H1 (cell line): ENCODE measurements at regions not wholly inside any gene's neighbourhood (a gene's known extent, or its start where the extent isn't known, plus 50 kb on each side); places are given as distances from the start of the nearest gene placed in this dataset.

Source experiments
- CTCF ChIA-PET: fragments of 300-600 bp; sonication (Branson Sonifier 250); formaldehyde crosslinking; loops from one replicate; lab custom pipeline; 2021; ENCODE audit not compliant: partially characterized antibody; lab: Charles Lee
- POLR2A ChIA-PET: fragments of 300-600 bp; sonication (Branson Sonifier 250); formaldehyde crosslinking; loops from one replicate; lab custom pipeline; 2021; ENCODE audit warnings: inconsistent platforms; ENCODE audit not compliant: partially characterized antibody; lab: Charles Lee
- DNase-seq, 2 experiments: peaks; one replicate each; pipeline versions ENCODE4 v3.0.0 to v3.0.0-alpha.2; 2010 to 2022; ENCODE audit warnings: low spot score in 2 of 2, low read depth in 1 of 2, mixed read lengths in 1 of 2
- FAIRE-seq: peaks from 2 replicates; lab custom pipeline; 2011; peaks lifted over from hg19 to GRCh38; lab: Jason Lieb, UNC
- H2AFZ ChIP-seq: 2 replicates; pipeline ENCODE4 v1.8.1; 2012; ENCODE audit warnings: low read length, inconsistent platforms
- H2AK5ac ChIP-seq: 2 replicates; pipeline ENCODE4 v1.6.1; 2013; ENCODE audit warnings: low read depth, low read length
- H2BK120ac ChIP-seq: replicated peaks from 2 replicates; pipeline ENCODE3; 2013; ENCODE audit warnings: low read depth, low read length, inconsistent platforms
- H2BK12ac ChIP-seq: 2 replicates; pipeline ENCODE4 v1.6.1; 2013; ENCODE audit warnings: low read depth, low read length
- H2BK15ac ChIP-seq: 2 replicates; pipeline ENCODE4 v1.6.1; 2013; ENCODE audit warnings: low read length
- H2BK20ac ChIP-seq: 2 replicates; pipeline ENCODE4 v1.6.1; 2013; ENCODE audit warnings: low read length
- H2BK5ac ChIP-seq: 2 replicates; pipeline ENCODE4 v1.6.1; 2013; ENCODE audit warnings: low read depth, low read length
- H3K14ac ChIP-seq: 2 replicates; pipeline ENCODE4 v1.6.1; 2013; ENCODE audit warnings: inconsistent platforms; ENCODE audit not compliant: insufficient read length
- H3K18ac ChIP-seq: 2 replicates; pipeline ENCODE4 v1.6.1; 2013; ENCODE audit warnings: low read length; ENCODE audit errors: extremely low read depth
- H3K23ac ChIP-seq: 2 replicates; pipeline ENCODE4 v1.6.1; 2013; ENCODE audit warnings: inconsistent platforms; ENCODE audit not compliant: insufficient read length
- H3K23me2 ChIP-seq: 2 replicates; pipeline ENCODE4 v1.6.1; 2013; ENCODE audit warnings: low read depth, low read length
- H3K27ac ChIP-seq: 2 replicates; pipeline ENCODE4 v1.6.1; 2011; ENCODE audit warnings: low read depth, low read length, inconsistent platforms
- H3K27me3 ChIP-seq, 4 experiments: replicated peaks in 1 of 4; 1 replicate in 1 of 4; 2 replicates in 3 of 4; pipeline versions ENCODE4 v1.6.1 to v1.8.1; 2011 to 2013; ENCODE audit warnings: low read length in 3 of 4, mild to moderate bottlenecking in 3 of 4, inconsistent platforms in 2 of 4, mixed read lengths in 2 of 4, moderate library complexity in 1 of 4; ENCODE audit not compliant: control insufficient read depth in 3 of 4, insufficient read depth in 3 of 4; ENCODE audit errors: extremely low read depth in 1 of 4
- H3K36me3 ChIP-seq, 4 experiments: 2 replicates each; pipeline versions ENCODE4 v1.6.1 to v1.8.1; 2011 to 2013; ENCODE audit warnings: mild to moderate bottlenecking in 4 of 4, low read length in 3 of 4, moderate library complexity in 2 of 4, control low read depth in 1 of 4, inconsistent platforms in 1 of 4; ENCODE audit not compliant: insufficient read depth in 4 of 4, control insufficient read depth in 2 of 4
- H3K4ac ChIP-seq: replicated peaks from 2 replicates; pipeline ENCODE3; 2013; ENCODE audit warnings: low read length, low read depth, mixed read lengths, inconsistent platforms; ENCODE audit not compliant: insufficient read length
- H3K4me1 ChIP-seq, 4 experiments: replicated peaks in 1 of 4; 1 replicate in 1 of 4; 2 replicates in 3 of 4; pipeline versions ENCODE4 v1.6.1 to v1.8.1; 2011 to 2013; ENCODE audit warnings: low read length in 3 of 4, inconsistent platforms in 2 of 4, mixed read lengths in 1 of 4; ENCODE audit not compliant: insufficient read depth in 4 of 4, control insufficient read depth in 3 of 4
- H3K4me2 ChIP-seq, 2 experiments: 2 replicates each; pipeline versions ENCODE4 v1.6.1 to v1.8.1; 2011 to 2013; ENCODE audit warnings: low read depth in 2 of 2, low read length in 2 of 2, control low read depth in 1 of 2, inconsistent platforms in 1 of 2, mild to moderate bottlenecking in 1 of 2; ENCODE audit not compliant: insufficient read depth in 1 of 2
- H3K4me3 ChIP-seq, 4 experiments: fragments of 200-600, 300-600 bp in 1 of 4; sonication (generic), shearing (Covaris generic), sonication (Bioruptor Twin) in 1 of 4; 2 replicates each; pipeline versions ENCODE4 v1.5.1 to v1.8.1; 2011 to 2016; ENCODE audit warnings: low read length in 4 of 4, low read depth in 3 of 4, control low read depth in 2 of 4, inconsistent platforms in 2 of 4, mild to moderate bottlenecking in 2 of 4, mixed read lengths in 1 of 4, moderate library complexity in 1 of 4; ENCODE audit not compliant: insufficient read depth in 2 of 4; ENCODE audit errors: extremely low read depth in 1 of 4
- H3K56ac ChIP-seq: replicated peaks from 2 replicates; pipeline ENCODE3; 2013; ENCODE audit warnings: low read depth, mild to moderate bottlenecking, mixed read lengths, low read length, inconsistent platforms; ENCODE audit not compliant: insufficient read length
- H3K79me1 ChIP-seq: 2 replicates; pipeline ENCODE4 v1.6.1; 2013; ENCODE audit warnings: low read depth, low read length, control low read depth
- H3K79me2 ChIP-seq, 2 experiments: 2 replicates each; pipeline versions ENCODE4 v1.6.1 to v1.8.1; 2012 to 2013; ENCODE audit warnings: low read length in 2 of 2, mild to moderate bottlenecking in 2 of 2, inconsistent platforms in 1 of 2; ENCODE audit not compliant: insufficient read depth in 2 of 2, control insufficient read depth in 1 of 2
- H3K9ac ChIP-seq, 4 experiments: replicated peaks in 1 of 4; 1 replicate in 1 of 4; 2 replicates in 3 of 4; pipeline versions ENCODE4 v1.6.1 to v1.8.1; 2011 to 2013; ENCODE audit warnings: low read depth in 3 of 4, low read length in 3 of 4, control low read depth in 2 of 4, mild to moderate bottlenecking in 2 of 4, moderate library complexity in 2 of 4, inconsistent platforms in 1 of 4; ENCODE audit errors: extremely low read depth in 1 of 4
- H3K9me3 ChIP-seq, 2 experiments: 2 replicates each; pipeline versions ENCODE4 v1.6.1 to v1.8.1; 2012 to 2013; ENCODE audit warnings: mild to moderate bottlenecking in 2 of 2, moderate library complexity in 2 of 2, control low read depth in 1 of 2, inconsistent platforms in 1 of 2, low read depth in 1 of 2, low read length in 1 of 2, mixed read lengths in 1 of 2; ENCODE audit not compliant: insufficient read depth in 2 of 2
- H4K20me1 ChIP-seq, 2 experiments: replicated peaks in 1 of 2; 2 replicates each; pipeline versions ENCODE3 to v1.8.1; 2011 to 2013; ENCODE audit warnings: inconsistent platforms in 2 of 2, low read length in 2 of 2, mild to moderate bottlenecking in 1 of 2; ENCODE audit not compliant: insufficient read depth in 2 of 2, control insufficient read depth in 1 of 2
- H4K5ac ChIP-seq: 2 replicates; pipeline ENCODE4 v1.6.1; 2013; ENCODE audit warnings: low read length, low read depth, mixed read lengths, inconsistent platforms; ENCODE audit not compliant: insufficient read length
- H4K8ac ChIP-seq: 2 replicates; pipeline ENCODE4 v1.8.0; 2013; ENCODE audit warnings: mild to moderate bottlenecking, moderate library complexity, low read length, inconsistent platforms; ENCODE audit not compliant: insufficient read depth; ENCODE audit errors: extremely low read depth
- H4K91ac ChIP-seq: replicated peaks from 2 replicates; pipeline ENCODE3; 2013; ENCODE audit warnings: low read length, mixed read lengths, inconsistent platforms; ENCODE audit not compliant: insufficient read length
- MAFK ChIP-seq: IDR thresholded peaks from 2 replicates; pipeline ENCODE4 v1.6.1; 2012; ENCODE audit warnings: low read depth, mild to moderate bottlenecking, improper control_type of control experiment, low read length
- WGBS, 2 experiments: shearing (Covaris generic) in 1 of 2; methylation state at CpG; one replicate each; pipeline versions ENCODE4 v1.1.6 to v1.1.7; 2013 to 2015; ENCODE audit warnings: low lambda C conversion rate in 2 of 2, mixed read lengths in 2 of 2, inconsistent platforms in 1 of 2, low coverage in 1 of 2, missing lambda C conversion rate in 1 of 2; ENCODE audit not compliant: insufficient replicate concordance in 2 of 2, insufficient coverage in 1 of 2, insufficient read length in 1 of 2; ENCODE audit errors: extremely low coverage in 1 of 2, missing lambda C conversion rate in 1 of 2; 5-methylcytosine and 5-hydroxymethylcytosine counted together

GRCh38 chr3:77773084-77773483, 733.2 kb downstream of the ROBO2 start:
- 86% methylated on average over 3 of the region's 3 CpGs; no CpG with 5 or more reads in 1 of the 2 experiments for WGBS, 2 experiments
- H3K4me3 ChIP-seq, result no peak overlapping the region
- H3K23me2 ChIP-seq, result no peaks in the 10 kb centered on the region
- no peak overlapping the region for H3K27ac ChIP-seq
- H3K9me3 ChIP-seq, result no peaks in the 10 kb centered on the region
- DNase-seq (no peak), FAIRE-seq (no peak)
- no peaks in the 10 kb centered on the region for H4K20me1 ChIP-seq
- no peak overlapping the region for H3K9ac ChIP-seq
- no peaks in the 10 kb centered on the region for H3K79me1 ChIP-seq
- no peak overlapping the region for H3K18ac ChIP-seq
- no peak overlapping the region for H3K4ac ChIP-seq
- H3K14ac ChIP-seq, result no peak overlapping the region
- no peak overlapping the region for H4K5ac ChIP-seq
- POLR2A ChIA-PET, result no interaction called here
- CTCF ChIA-PET, result interaction anchor here (1.0 kb wide), 1 partner anchor 42 kb away, joined by 6 read pairs; no protein-coding TSS in a partner anchor
- H3K56ac ChIP-seq, result no peak overlapping the region
- H3K23ac ChIP-seq, result no peak overlapping the region
- H2BK12ac ChIP-seq, result no peak overlapping the region
- H4K8ac ChIP-seq, result no peak overlapping the region
- no peaks in the 10 kb centered on the region for H3K4me1 ChIP-seq
- no peak overlapping the region for H2BK15ac ChIP-seq
- no peaks in the 10 kb centered on the region for H3K27me3 ChIP-seq
- H2BK5ac ChIP-seq, result no peak overlapping the region
- no peaks in the 10 kb centered on the region for H3K36me3 ChIP-seq
- H4K91ac ChIP-seq, result no peak overlapping the region
- H2BK20ac ChIP-seq, result no peak overlapping the region
- no peak overlapping the region for H2AK5ac ChIP-seq
- H3K79me2 ChIP-seq, result no peaks in the 10 kb centered on the region
- H2AFZ ChIP-seq, result no peak overlapping the region
- H2BK120ac ChIP-seq, result no peak overlapping the region
- no peak overlapping the region for H3K4me2 ChIP-seq
- no peak for TF ChIP-seq MAFK
